ENCODE measurements at regions not wholly inside any gene's neighbourhood (a gene's known extent, or its start where the extent isn't known, plus 50 kb on each side); places are given as distances from the start of the nearest gene placed in this dataset.
"Not testable (repeated sequence)": the region's sequence is repeated elsewhere in the genome, so short reads cannot be mapped to it uniquely, and the experiment has no call there.

GRCh38 chr13:21261487-21262216, 85.2 kb downstream of the MRPL57 start:
- not testable (repeated sequence) for DNase-seq (ENCODE audit: low read depth in 2 of 2)

GRCh38 chr13:21263909-21264308, 87.5 kb downstream of the MRPL57 start:
- not testable (repeated sequence) for DNase-seq (ENCODE audit: low read depth in 2 of 2)

- DNase-seq (ENCODE audit: low read depth in 2 of 2): not testable (repeated sequence)
Measured at GRCh38 chr13:21268485-21268884, 92.0 kb downstream of the MRPL57 start.

- DNase-seq (ENCODE audit: low read depth in 2 of 2): not testable (repeated sequence)
Measured at GRCh38 chr13:21272439-21272838, 96.0 kb downstream of the MRPL57 start.

DNA sequence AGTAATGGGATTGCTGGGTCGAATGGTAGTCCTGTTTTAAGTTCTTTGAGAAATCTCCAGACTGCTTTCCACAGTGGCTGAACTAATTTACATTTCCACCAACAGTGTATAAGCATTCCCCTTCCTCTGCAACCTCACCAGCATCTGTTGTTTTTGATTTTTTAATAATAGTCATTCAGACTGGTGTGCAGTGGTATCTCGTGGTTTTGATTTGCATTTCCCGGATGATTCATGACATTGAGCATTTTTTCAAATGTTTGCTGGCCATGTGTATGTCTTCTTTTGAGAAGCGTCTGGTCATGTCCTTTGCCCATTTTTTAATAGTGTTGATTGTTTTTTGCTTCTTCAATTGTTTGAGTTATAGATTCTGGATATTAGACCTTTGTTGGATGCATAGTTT, 98.0 kb downstream of the MRPL57 start:
- not testable (repeated sequence) for DNase-seq (ENCODE audit: low read depth in 2 of 2)

DNA sequence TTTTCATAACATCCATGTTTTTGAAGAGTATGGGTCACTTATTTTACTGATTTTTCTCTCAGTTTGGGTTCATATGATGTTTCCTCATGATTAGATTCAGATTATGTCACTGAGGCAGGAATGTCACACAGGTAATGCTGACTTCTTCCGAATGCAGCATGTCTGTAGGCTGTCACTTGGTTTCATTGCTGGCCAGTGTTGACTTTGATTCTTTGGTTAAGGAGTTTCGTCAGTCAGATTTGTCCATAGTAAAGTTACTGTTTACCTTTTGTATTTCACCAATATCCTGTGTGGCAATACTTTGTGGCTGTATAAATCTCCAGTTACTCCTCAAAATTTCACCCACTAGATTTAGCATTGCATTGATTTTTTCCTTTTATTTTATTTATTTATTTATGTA, 105.6 kb downstream of the MRPL57 start:
- DNase-seq (ENCODE audit: low read depth in 2 of 2): no peak

GRCh38 chr13:21287331-21287907, 111.0 kb downstream of the MRPL57 start:
- no peak for DNase-seq (ENCODE audit: low read depth in 2 of 2)

- no peak for DNase-seq (ENCODE audit: low read depth in 2 of 2)
Measured at GRCh38 chr13:21289475-21289874, 113.0 kb downstream of the MRPL57 start.

- not testable (repeated sequence) for DNase-seq (ENCODE audit: low read depth in 2 of 2)
Measured at GRCh38 chr13:21290442-21291002, 114.1 kb downstream of the MRPL57 start.

GRCh38 chr13:21291840-21292239, 115.4 kb downstream of the MRPL57 start:
- DNase-seq (ENCODE audit: low read depth in 2 of 2): no peak

- DNase-seq (ENCODE audit: low read depth in 2 of 2): peak in 1 of 2 donors; percentile 16
Measured at GRCh38 chr13:21296991-21297390, 120.5 kb downstream of the MRPL57 start.

- no peak for DNase-seq (ENCODE audit: low read depth in 2 of 2)
Measured at GRCh38 chr13:21297447-21297846, 121.0 kb downstream of the MRPL57 start.

GRCh38 chr13:21297914-21298831, 121.7 kb downstream of the MRPL57 start:
- DNase-seq (ENCODE audit: low read depth in 2 of 2): peak; percentile 68 to 84

- DNase-seq (ENCODE audit: low read depth in 2 of 2): no peak
Measured at GRCh38 chr13:21304256-21304655, 127.8 kb downstream of the MRPL57 start.

DNA sequence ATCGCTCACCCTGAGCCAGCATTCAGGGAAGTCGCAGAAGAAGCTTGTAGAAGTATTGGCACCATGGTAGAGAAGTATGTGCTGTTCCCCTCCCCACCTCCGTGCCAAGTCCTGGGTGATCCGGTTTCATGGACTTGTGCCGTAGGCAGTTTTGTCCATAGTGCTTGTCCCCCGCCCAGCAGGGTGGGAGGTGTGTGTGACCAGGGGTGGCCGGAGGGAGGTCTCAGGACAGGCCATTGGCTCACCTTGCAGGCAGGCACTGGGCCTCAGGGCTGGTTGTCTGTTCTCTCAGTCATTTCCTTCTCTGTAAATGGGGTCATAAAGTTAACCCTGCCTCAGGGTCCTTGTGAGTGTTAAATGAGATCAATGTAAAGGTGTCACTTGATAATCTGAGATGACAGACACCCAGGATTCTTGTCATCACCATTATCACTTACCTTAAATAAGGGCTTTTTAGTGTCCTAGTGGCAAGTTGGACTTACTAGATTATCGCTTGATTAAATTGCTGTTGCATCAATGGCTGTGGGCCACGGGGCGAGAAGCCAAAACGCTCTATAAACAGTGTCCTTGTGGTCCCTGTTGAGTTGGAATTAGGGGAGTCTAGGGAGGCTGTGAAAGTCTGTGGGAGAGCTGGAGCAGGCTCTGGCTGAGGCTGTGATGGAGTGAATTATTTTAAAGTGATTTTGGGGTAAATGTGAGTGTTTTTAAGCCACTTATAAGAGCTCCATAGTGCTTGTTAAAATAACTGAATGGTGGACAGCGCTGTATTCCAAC, 130.0 kb downstream of the MRPL57 start:
- DNase-seq (ENCODE audit: low read depth in 2 of 2): not testable (repeated sequence)

GRCh38 chr13:21307158-21307557, 130.7 kb downstream of the MRPL57 start:
- not testable (repeated sequence) for DNase-seq (ENCODE audit: low read depth in 2 of 2)

DNA sequence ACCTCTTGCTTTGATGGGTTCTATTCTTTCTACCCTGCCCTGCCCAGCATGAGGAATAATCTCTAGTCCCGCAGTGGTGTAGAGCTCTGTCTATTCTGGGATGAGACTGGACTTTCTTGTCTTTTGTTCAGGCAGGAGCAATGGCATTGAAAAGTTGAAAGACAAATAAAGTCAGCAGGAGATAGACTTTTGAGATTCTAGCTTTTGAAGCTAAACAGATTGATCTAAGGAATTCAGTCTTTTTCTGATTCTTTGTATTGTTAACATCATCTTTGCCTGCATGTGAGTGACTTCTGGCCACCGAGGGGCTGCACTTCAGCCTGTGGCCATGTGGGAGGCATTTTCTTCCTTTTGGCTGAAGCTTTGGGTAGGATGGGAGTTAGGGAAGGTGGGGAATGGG, 132.4 kb downstream of the MRPL57 start:
- DNase-seq (ENCODE audit: low read depth in 2 of 2): no peak

GRCh38 chr13:21309542-21310172, 133.2 kb downstream of the MRPL57 start:
- DNase-seq (ENCODE audit: low read depth in 2 of 2): no peak

DNA sequence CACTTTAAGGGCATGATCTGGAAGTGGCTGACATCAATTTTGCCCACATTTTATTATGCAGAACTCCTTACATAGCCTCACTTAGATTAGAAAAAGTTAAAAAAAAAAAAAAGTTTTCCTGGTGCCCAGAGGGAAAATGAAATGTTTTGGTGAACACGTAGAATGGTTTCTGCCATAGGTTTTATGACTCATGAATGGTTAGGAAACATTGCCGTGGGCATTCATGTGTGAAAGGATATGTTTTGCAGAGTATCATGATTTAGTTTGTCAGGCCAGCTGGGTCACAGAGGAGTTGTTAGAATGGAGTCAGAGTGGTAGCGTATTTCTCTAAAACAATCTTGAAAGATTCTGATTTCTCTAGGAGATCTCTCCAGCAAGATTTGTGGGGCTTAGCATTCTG, 133.8 kb downstream of the MRPL57 start:
- no peak for DNase-seq (ENCODE audit: low read depth in 2 of 2)

DNA sequence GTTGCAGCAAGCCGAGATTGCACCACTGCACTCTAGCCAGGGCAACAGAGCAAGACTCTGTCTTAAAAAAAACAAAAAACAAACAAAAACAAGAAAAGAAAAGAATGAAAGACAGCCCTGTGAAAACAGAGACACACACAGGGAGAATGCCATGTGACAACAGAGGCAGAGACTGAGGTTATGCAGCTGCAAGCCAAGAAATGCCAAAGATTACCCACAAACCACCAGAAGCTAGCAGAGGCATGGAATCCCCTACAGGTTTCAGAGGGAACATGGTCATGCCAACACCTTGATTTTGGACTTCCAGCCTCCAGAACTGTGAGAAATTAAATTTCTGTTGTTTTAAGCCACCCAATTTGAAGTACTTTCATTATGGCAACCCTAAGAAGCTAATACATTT, 138.5 kb downstream of the MRPL57 start:
- DNase-seq (ENCODE audit: low read depth in 2 of 2): not testable (repeated sequence)

GRCh38 chr13:21316376-21316775, 139.9 kb downstream of the MRPL57 start:
- DNase-seq (ENCODE audit: low read depth in 2 of 2): no peak

Data from stimulated activated CD8-positive, alpha-beta memory T cell treated with anti-CD3 and anti-CD28 coated beads, Interleukin-7, amount 100 ng/mL, for 4 hours (primary cell).